Endometrium (tissue), 2 donors: ENCODE measurements at regions not wholly inside any gene's neighbourhood (a gene's known extent, or its start where the extent isn't known, plus 50 kb on each side); places are given as distances from the start of the nearest gene placed in this dataset.

ENCODE experiments used
- FAIRE-seq: peaks from 2 replicates; lab custom pipeline; 2012; peaks lifted over from hg19 to GRCh38; lab: Jason Lieb, UNC
- donor health status: control.
- donor health status: control.

DNA sequence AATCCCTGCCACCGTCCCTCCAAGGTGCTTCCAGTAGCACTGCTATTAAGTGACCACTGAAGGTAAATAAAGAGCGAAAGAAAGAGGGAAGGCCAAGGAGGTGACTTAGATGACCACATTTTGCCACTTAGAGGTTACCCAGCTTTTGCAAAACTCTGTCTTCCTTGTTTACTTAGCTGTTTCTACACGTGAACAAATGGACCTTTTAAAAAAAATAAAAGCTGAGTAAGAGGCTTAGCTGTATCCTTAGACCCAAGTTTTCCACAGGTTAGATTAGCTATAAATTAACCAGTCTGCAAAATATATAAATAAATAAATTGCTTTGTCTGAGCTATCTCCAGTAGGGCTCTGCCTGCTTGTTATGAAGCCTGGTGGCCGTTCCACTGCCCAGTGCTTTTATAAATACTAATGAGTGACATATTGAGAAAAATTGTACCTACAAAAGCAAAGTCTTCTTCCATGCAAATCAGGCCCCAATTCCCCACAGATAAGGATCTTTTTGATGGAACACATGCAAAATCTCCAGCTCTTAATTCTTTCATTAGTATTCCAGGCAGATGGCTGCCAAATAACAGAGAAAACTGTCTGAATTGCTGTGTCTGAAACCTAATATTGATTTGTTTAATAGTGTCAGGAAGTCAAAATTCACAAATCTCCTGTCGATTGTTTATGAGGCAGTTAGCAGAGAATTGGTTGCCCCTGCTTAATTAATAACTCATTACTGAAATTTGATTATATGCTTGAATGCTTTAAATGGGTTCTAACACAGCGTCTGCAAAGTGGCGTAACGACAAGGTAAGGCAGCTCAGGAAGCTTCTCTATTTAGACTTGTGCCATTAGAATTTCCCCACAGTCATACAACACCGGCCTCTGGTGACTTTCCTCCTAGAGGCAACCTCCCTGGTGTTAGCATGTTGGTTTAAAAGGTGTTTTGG, 176.7 kb downstream of the EMX2 start:
- no peak for FAIRE-seq

DNA sequence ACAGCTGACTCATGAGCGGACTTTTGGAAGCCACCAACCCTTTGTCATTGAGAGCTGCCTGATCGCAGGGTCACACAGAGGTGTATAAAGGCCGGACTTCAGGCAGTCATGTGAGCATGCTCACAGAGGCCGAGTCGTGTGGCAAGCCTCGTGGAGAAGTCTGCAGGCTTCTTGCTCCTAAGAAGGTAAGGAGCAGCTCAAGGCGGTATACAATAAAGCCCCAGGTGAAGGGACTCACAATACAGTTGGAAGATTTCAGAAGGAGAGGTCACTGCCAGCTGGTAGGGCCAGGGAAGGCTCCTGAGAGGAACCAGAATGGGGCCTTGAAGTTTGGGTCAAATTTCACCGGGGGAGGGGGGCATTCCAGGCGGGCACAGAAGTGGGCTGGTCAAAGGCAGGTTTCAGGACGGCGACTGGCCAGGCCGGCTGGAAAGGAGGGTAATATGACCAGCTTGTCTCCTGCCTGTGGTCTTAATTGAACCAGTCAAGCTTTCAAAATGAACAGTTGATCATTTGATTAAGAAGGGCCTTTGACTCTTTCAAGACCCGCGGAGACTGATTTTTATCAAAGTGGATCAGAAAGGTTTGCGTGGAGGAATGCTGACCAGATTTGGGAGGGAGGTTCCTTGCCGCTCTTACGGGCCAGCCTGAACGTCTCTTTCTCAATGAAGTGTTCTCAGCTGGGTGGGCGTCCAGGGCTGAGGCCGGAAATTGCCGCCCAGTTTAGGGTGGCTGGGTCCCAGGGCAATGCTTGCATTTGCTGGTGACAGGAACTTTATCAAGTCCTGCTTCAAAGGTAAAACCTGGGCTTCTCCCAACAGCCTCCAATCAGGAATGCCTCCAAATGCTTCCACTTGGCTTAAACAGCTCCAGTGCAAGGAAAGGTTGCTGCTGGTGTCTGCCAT, 178.6 kb downstream of the EMX2 start:
- no peak for FAIRE-seq

DNA sequence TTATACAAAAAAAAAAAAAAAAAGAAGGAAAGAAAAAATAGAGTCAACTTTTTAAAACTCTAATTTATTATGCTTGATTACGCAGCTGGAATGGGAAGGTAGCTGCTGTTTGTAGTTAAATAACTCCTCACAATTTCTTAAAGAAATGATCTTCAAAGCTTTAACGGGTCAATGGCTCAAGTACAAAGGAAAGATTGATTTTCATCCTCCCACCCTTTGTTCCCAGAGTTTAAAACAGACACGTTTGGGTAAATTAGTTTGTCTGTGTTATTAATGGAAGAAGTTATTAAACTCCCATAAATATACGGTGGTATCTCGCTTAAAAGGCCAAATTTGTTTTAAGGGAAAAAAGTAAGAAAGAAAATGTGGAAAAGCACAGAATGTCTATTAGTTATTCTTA, 179.3 kb downstream of the EMX2 start:
- peak; percentile 80 for FAIRE-seq

DNA sequence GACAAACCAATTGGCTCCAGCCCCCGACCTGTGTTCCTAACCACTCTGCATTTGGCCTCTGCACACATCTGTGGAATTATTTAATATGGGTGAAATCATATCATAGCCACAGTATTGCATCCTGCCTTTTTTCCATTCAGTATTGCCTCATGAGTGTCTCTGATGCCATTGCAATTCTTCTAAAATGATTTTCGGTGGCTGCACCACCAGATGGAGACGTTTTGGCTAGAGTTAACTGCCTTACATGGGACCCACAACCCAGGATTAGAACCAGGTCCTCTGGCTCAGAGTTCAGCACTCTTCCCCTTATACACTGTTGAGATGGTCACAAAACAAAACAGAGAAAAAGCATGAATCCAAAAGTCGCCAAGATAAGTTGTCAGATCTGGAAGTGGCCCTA, 180.8 kb downstream of the EMX2 start:
- no peak for FAIRE-seq

DNA sequence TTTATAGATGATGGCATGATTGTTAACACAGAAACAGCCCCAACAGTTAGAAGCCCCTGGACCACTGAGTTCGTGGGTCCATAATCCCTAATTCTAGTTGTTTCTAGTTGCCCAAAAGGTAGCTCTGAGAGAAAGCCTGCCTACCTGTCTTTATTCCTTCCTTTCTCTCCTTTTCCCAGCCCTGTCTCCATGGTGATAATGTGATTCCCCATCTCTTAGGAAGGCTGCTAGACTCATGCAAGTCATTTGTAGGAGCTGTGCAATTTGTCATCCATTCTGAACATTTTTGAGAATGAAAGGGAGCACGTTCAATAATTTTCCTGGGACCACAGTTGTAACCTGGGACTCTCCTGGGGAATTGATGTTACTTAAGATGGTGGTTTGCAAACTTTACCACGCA, 183.4 kb downstream of the EMX2 start:
- FAIRE-seq, result no peak

DNA sequence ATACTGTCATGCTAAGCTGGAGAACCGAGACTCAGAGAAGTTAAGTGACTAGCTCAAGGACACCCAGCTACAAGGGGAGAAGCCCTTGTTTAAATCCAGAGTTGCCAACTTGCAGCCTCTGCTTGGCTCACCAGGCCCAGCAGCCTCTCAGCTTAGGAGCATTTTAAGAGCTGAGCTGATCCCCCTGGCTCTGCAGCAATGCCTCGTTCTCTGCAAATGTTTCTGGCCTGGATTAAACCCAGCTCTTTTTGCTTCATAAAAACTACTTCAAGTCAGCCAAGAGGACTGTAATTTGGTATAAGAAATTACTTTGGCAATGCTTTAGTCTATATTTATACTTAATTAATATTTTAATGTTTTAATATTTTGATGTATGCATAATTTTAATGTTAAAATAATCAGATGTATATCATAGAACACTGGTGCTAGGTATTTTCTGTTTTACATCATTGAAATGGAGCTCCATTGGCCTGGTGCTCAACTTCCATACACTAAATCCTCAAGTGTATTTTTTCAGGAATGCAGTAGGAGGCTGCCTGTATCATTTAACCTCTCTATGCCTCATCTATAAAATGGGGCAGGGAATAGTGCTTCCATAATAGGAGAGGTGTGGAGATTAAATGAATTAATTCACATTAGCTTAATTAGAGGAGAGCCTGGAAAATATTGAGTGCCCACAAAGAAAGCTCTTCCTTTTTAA, 184.2 kb downstream of the EMX2 start:
- no peak for FAIRE-seq

DNA sequence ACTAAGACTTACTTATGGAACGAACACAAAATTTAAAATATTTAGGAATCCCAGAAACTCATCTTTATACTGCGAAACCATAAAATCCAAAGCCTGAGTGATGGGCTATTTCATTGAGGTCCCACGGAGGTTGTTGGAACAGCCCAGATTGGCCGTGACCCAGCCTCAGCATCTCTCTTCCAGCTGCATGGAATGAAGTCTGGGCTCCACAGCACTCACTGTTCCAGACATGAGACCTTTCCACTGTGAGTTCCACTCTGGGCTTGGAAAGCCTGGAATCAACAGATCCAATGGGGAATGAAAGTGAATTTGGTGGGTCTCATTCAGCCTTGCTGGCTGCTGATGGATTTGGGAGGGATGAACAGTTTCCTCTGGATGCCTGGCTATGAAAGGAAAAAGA, 184.9 kb downstream of the EMX2 start:
- FAIRE-seq, result no peak

DNA sequence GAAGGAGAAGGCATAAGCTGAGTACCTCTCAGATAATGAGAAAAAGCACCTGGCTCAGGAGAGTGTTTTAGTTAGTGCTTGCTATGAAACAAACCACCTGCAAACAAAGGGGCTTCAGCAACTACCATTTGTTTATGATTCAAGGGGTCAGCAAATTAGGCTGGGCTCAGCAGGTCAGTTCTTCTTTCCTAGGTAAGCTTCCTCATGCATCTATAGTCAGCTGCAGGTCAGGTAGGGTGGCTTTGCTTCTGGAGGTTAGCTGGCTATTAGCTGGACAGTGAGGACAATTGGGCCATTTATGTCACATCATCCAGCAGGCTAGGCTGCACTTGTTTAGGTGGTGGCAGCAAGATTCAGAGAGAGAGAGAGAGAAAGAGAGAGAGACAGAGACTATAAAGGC, 185.5 kb downstream of the EMX2 start:
- no peak for FAIRE-seq

DNA sequence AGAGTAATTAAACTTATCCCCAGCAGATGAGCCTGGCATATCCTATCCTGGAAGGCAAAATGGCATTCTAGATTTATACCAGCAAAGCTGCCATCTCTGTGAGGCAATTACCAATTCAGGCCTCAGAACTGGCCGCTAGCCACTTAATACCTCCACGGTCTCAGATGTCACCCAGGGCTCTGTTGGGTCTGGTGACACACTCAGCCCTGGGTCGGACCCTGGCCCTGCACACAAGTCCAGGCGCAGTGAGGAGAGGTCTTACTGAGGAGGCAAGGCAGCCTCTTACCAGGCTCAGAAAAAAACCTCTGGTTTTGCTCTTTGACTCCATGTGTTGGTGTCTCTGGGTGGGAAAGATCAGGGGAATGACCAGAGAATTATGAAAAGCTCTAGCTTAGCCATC, 186.6 kb downstream of the EMX2 start:
- FAIRE-seq, result no peak

DNA sequence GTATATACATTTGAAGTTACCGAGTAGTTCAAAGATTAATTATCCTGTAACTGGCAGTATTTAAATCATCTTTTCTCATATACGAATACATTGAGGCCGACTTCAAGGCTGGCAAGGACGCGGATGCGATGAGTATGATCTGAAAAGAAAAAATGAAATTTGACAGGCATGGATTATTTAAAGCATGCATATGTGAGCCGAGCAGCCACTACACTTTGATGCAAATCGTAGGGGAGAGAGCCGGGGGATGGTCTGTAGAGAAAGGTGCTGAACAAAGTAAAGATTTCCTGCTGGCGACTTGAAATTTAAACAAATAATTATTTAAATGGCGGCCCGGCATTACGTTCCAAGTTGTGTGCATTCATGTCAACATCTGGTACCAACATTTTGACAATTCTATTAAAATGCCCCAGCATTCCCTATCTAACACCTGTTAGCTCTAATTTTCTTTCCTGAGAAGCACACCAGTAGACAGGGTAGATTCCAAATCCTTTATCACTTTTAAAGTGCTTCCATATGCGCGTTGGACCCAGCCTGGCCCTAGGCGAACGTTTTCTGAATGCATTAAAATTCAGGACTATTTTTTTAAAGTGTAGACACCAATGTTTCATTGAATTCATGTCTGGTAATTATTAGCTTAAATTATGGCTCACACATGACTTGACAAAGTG, 188.7 kb downstream of the EMX2 start:
- no peak for FAIRE-seq

DNA sequence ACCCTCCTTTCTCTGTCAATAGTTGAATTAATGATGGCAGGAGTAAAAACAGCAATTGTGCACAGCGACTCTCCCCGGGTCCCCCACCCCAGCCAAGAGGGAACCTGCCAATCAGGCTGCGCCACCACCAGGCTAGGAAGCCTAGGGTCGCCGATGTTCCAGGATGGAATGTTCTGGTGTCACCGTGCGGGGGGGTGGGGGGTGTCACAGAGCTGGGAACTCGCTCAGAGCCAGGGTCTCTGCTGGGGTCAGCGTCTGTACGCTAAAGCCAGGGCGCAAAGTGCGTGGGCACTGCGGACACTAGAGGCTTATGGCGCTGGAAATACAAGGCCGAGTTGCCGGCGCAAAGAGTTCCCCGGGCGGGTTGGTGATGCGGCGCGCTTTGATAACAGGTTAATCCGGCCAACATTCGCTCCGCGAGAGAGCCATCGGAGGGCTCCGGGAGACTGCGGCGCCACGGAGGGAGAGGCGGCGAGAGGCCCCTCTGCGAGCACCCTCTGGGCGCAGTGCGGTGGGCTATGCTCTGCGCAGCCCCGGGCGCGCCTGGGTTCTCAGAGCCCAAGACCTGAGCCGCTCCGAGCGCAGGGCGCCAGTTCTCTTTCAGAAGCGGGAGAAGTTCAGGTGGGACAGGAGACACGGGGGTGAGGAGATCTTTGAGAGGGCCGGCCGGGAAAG, 192.3 kb downstream of the EMX2 start:
- FAIRE-seq, result no peak

DNA sequence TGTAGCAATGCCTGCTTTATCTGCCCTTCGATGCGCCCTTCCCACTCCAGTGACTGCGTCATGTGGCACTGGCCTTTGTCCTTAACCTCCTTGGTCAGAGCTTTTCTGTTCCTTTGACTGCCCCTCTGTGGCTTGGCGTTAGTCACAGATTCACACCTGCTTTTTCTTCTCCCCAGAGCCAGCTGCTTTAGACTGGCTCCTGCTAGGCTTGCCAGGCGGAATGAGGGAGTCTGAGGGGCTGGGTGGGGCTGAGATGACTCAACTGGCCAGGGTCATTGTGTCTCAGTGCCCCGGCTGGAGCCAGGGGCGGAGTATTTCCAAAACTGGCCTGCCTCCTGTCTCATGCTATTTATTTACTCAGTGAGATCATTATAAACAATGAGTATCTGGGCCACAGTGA, 194.1 kb downstream of the EMX2 start:
- FAIRE-seq, result no peak

DNA sequence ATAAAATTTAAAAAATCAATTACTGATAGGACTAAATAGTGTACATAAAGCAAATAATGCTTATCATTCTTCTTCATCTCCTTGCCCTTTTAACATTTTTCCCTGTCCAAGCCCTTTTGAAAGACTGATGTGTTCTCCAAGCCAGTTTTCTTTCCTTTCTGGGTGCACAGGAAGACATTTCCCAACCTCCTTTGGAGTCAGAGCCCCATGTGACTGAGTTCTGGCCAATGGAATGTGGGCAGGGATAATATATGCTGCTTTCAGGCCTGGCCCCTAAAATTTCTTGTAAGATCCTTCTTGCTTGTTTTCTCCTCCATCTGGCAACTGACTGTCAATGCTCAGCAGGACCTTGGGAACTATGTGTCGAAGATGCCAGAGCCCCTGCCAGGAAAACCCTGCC, 197.5 kb downstream of the EMX2 start:
- no peak for FAIRE-seq

DNA sequence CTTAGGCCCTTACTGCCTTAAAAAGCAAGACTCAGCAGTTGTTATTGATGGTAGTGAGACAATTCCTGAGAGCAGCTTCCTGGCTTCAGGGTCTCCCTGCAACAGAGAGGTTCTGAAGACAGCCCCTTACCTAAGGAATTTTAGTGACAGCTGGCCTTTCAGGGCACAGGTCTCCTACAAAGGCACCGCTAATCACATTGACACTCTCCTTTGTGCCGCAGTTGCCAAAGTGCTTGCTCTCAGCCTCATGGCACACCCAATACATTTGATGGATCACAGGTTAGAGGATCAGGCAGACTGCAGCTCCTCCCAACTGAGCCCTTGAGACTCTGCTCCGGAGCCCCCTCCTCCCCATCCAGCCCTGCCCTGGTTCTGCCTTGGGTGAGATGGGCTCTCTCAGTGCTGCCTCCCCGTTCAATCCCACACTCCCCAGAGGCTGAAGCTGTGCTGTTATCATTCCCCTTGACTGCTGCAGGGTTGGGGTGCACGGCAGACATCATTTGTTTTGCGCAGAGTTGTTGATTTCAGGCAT, 198.2 kb downstream of the EMX2 start:
- no peak for FAIRE-seq

DNA sequence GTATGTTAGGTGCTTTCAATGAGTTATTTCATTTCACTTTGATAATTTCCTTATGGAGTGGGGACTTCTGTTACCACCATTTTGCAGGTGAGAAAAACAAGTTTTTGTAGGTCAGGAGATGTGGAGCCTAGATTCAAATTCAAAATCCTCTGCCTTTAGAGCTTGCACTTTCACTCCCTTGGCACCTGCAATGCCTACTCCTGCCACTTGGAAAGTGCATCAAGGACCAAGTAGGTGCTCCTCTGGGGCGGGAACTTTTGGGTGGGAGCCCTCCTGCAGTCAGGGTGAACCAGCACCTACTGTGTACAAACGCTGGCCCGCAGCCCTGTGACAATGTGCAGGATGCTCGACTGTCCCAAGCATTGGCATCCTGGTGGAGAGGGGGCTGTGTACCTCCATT, 199.0 kb downstream of the EMX2 start:
- FAIRE-seq, result no peak

DNA sequence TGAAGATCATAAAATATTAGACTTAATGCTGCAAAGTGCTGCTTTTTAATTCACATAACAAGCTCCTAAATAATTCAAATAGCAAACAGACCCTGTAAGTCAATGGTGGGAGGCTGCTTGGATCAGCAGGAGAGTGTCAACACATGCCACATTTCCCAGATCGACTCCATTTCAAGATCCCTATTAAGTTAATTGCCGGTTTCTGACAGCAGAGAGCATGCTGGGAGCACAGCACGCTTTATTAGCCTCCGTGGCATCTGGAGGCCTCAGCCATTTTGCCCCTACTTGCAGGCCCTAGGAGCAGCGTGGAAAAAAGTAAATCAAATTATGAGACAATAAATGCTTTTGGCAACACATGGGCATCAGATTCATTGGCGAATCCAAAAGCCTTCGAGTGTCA, 201.0 kb downstream of the EMX2 start:
- FAIRE-seq, result no peak

DNA sequence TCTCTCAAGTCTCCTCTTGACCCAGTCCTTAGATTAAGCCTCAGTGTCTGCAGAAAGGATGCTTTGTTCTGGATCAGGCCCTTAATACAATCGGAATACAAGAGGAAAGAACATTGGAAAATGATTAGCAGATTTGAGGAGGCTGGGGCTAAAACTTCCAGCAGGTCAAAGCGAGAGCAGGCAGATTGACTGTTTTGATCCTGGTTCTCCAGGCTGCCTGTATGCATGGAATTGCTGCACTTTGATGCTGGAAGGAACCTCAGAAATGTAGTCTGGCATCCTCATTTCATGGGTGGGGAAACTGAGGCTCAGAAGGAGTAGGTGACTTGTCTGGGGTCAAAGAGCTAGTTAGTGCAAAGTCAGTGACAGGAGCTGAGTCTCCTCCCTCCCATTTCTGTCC, 202.8 kb downstream of the EMX2 start:
- FAIRE-seq, result no peak

DNA sequence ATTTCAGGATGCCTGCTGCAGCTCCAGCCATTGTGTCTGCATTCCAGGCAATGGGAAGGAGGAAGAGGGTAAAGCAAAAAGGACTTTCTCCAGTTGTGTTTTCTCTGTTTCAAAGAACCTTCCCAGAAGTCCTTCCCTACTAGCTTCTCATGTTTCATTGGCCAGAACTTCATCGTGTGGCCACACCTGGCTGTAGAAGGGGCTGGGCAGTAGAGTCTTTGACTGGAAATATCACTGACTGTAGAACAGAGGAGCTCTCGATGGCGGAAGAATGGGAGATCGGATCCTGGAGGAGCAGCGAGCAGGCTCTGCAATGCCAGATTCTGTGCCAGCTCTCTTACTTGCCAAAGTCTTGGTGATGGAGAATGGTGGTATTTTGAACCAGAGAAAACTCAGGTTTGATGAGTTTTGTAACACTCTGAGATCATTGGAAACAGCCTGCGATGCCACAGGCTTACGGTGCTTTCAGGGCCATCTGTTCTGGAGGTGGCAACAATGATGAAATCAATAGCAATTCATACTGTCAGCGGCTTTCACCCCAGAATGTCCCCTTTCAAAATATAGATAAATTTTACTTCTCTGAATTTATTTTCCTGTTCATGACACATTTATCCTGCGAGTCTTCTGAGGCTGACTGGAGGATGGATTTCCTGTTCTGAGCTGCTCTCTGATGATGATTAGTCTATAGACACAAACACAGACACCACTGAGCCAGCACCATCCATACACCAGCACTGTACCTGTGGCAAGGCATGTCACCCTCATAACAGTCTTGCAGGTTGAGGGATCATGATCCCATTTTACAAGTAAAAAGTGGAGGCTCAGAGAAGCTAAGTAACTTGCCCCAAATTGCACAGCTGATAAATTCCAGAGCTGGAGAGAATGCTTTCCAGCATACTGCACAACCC, 204.2 kb downstream of the EMX2 start:
- no peak for FAIRE-seq

DNA sequence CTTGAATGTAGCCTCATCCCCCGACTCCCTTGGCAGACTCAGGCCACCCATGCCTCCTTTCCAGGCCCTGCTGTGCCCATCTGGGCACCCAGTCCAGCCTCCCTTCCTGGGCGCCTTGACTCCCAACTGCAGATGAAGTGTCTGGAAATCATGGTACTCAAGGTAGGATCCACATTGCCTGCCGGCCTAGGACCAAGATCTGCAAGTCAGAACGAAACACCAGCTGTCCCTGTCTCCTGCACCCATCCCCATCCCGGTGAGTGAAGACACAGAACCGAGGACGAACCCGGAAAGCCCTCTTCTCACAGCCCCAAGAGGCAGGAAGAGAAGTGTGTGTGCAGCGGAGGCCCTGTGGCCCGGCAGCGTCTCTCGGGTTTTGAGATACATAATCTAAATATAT, 205.1 kb downstream of the EMX2 start:
- FAIRE-seq, result no peak

DNA sequence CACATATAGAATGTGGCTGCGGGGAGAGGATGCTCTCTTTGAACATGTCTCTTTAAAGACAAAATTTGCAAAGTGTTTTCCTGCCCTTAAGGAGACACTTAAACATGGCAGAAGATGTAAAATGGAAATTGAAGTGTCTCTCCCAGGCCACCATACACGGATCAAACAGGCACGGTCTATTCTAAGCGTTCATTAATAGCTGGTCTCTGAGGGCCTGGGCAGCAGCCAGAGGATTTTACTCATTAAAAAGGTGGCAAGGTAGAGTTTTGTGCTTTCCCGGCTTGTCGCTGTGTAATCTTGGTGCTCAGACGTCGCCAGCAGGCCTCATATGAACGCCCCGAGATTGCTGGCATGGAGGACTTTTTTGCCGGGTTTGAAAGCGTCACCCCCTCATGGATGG, 205.5 kb downstream of the EMX2 start:
- FAIRE-seq, result no peak
